Body of pancreas (tissue), 4 donors: ENCODE measurements at regions not wholly inside any gene's neighbourhood (a gene's known extent, or its start where the extent isn't known, plus 50 kb on each side); places are given as distances from the start of the nearest gene placed in this dataset.

Experiments used
- ATAC-seq: fragments of 150-250 bp; one replicate; pipeline ENCODE4 v1.9.1; 2016
- DNase-seq, 4 donors: peaks; one replicate each; pipeline ENCODE4 v3.0.0-alpha.2; 2019
- H3K27ac ChIP-seq, 4 donors: fragments of 200-600 bp; sonication (generic); 1 replicate in 3 of 4; 2 replicates in 1 of 4; pipeline versions ENCODE4 v1.5.1 to v1.6.1; 2016 to 2019; ENCODE audit warnings: mild to moderate bottlenecking in 1 of 4, mixed read lengths in 1 of 4, moderate library complexity in 1 of 4
- H3K27me3 ChIP-seq, 2 donors: fragments of 200-600 bp; sonication (generic); one replicate each; pipeline ENCODE4 v1.6.0; 2016; ENCODE audit warnings: mild to moderate bottlenecking in 1 of 2
- H3K36me3 ChIP-seq, 2 donors: fragments of 200-600 bp; sonication (generic); replicated peaks in 1 of 2; 2 replicates each; pipeline ENCODE4 v1.5.1; 2016; ENCODE audit warnings: low read depth in 2 of 2; ENCODE audit not compliant: insufficient read depth in 1 of 2
- H3K4me1 ChIP-seq: fragments of 200-600 bp; sonication (generic); one replicate; pipeline ENCODE4 v1.6.0; 2016
- H3K4me3 ChIP-seq, 2 donors: fragments of 200-600 bp; sonication (generic); 1 replicate in 1 of 2; 2 replicates in 1 of 2; pipeline ENCODE4 v1.5.1; 2016 to 2019
- H3K9me3 ChIP-seq, 3 donors: fragments of 200-600 bp; sonication (generic); 1 replicate in 2 of 3; 2 replicates in 1 of 3; pipeline ENCODE4 v1.5.1; 2016
- CTCF ChIP-seq, 7 experiments: fragments of 450-650 bp in 4 of 7; fragments of 200-600 bp in 3 of 7; sonication (generic) in 3 of 7; IDR thresholded peaks; one replicate each; pipeline ENCODE4 v1.5.1; 2016 to 2019; ENCODE audit warnings: antibody characterized with exemption in 7 of 7
- POLR2A ChIP-seq, 3 donors: fragments of 450-650 bp; IDR thresholded peaks; one replicate each; pipeline ENCODE4 v1.6.1; 2016; ENCODE audit warnings: antibody characterized with exemption in 3 of 3, mild to moderate bottlenecking in 2 of 3
- WGBS, 2 donors: methylation state at CpG; one replicate each; pipeline ENCODE4 v1.1.5; 2017; 5-methylcytosine and 5-hydroxymethylcytosine counted together
- intact Hi-C: fragments of 100-400 bp; cut with DNase I; formaldehyde crosslinking; loops from one replicate; pipeline ENCODE4 v1.15.1; 2023

DNA sequence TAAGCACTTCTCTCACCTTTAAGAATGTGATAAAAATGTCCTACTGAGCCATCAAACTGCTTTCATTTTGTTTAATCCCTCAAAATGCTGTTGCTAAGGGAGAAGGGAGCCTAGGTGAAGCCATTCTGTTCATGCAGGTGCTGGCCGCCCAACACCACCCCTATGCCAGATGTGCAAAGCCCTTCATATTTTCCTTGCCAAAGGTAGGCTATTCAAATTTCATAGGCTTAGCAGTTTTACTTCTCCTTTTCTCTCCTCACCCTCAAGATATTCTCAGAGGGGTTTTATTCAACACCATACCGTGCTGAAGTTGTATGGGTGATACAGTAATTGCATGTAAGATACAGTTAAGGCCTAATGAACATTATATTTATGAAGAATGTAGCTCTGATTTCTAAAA lies 461.7 kb downstream of the GXYLT1 start:
- no peak for TF ChIP-seq POLR2A (IDR thresholded peaks at IDR 0.05)
- no peak for TF ChIP-seq CTCF (IDR thresholded peaks at IDR 0.05)
- Histone ChIP-seq H3K4me1 (no peaks in the 10 kb centered on the region), H3K4me3 (no peak overlapping the region), H3K27ac (no peak overlapping the region), H3K36me3 (no peaks in the 10 kb centered on the region), H3K9me3 (no peaks in the 10 kb centered on the region), H3K27me3 (no peaks in the 10 kb centered on the region)
- 86 to 89% methylated on average over 2 of the region's 2 CpGs for WGBS, 2 donors
- ATAC-seq (no peak), DNase-seq (no peak)
- intact Hi-C loops: no loop called here

DNA sequence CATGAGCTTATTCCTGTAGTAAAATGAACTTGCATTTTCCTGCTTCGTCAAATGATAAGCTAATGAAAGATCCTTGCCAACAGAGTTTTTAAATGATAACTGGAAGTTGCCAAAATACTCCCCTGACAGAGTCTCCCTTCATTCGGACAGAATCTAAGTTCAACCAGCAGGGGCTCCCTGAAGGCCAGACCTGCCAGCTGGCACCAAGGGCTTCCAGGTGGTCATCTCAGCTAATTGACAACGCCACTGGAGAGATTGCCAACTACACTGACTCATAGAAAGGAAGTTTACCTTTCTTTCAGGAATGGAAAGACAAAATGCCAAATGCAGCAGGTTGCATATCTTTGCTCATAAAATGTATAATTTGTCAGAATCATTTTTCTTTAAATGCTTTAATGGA lies 462.8 kb downstream of the GXYLT1 start:
- 22 to 36% methylated on average over 3 of the region's 3 CpGs for WGBS, 2 donors
- no peak overlapping the region for H3K4me3 ChIP-seq
- H3K27me3 ChIP-seq: no peaks in the 10 kb centered on the region
- no peaks in the 10 kb centered on the region for H3K36me3 ChIP-seq
- no peaks in the 10 kb centered on the region for H3K4me1 ChIP-seq
- H3K27ac ChIP-seq: no peak overlapping the region
- no peak for ATAC-seq
- no peaks in the 10 kb centered on the region for H3K9me3 ChIP-seq
- no peak for DNase-seq
- intact Hi-C loops: no loop called here
- TF ChIP-seq POLR2A (IDR thresholded peaks at IDR 0.05): no peak
- no peak for TF ChIP-seq CTCF (IDR thresholded peaks at IDR 0.05)

DNA sequence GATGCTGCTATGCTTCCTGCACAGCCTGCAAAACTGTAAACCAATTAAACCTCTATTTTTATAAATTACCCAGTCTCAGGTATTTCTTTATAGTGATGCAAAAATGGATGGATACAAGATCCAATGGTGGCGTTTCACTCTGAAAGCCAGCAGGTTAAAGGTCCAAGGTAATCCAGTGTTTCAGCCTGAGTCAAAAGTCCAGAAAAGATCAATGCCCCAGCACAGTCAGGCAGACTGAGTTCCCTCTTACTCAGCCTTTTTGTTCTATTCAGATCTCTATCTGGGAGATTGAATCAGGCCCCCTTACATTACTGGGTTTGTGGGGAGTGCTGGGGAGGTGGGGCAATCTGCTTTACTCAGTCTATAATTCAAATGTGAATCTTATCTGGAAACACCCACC lies 464.5 kb downstream of the GXYLT1 start:
- ATAC-seq (no peak), DNase-seq (no peak)
- TF ChIP-seq CTCF (IDR thresholded peaks at IDR 0.05): no peak
- no peak for TF ChIP-seq POLR2A (IDR thresholded peaks at IDR 0.05)
- no peak overlapping the region for H3K27ac ChIP-seq
- intact Hi-C loops: no loop called here
- no peaks in the 10 kb centered on the region for H3K36me3 ChIP-seq
- no peaks in the 10 kb centered on the region for H3K27me3 ChIP-seq
- no peaks in the 10 kb centered on the region for H3K4me1 ChIP-seq
- 52 to 61% methylated on average over 1 of the region's 1 CpG for WGBS, 2 donors
- H3K9me3 ChIP-seq: no peaks in the 10 kb centered on the region
- no peak overlapping the region for H3K4me3 ChIP-seq

GRCh38 chr12:41663598-41664265 lies 475.6 kb downstream of the PDZRN4 start:
- ATAC-seq (no peak), DNase-seq (no peak)
- Histone ChIP-seq H3K36me3 (no peaks in the 10 kb centered on the region), H3K27ac (no peak overlapping the region), H3K4me3 (no peak overlapping the region), H3K27me3 (no peaks in the 10 kb centered on the region), H3K9me3 (no peaks in the 10 kb centered on the region), H3K4me1 (no peaks in the 10 kb centered on the region)
- intact Hi-C loops: no loop called here
- TF ChIP-seq CTCF (IDR thresholded peaks at IDR 0.05) (peak in 5 of 7 experiments; percentile 15 to 35 (median 28)), POLR2A (IDR thresholded peaks at IDR 0.05) (no peak)
- WGBS, 2 donors: 10 to 12% methylated on average over 4 of the region's 4 CpGs

GRCh38 chr12:41661141-41661765 lies 473.1 kb downstream of the PDZRN4 start:
- Histone ChIP-seq H3K27ac (no peak overlapping the region), H3K4me3 (no peak overlapping the region), H3K9me3 (no peaks in the 10 kb centered on the region), H3K27me3 (no peaks in the 10 kb centered on the region), H3K4me1 (no peaks in the 10 kb centered on the region), H3K36me3 (no peaks in the 10 kb centered on the region)
- intact Hi-C loops: no loop called here
- TF ChIP-seq POLR2A (IDR thresholded peaks at IDR 0.05) (no peak), CTCF (IDR thresholded peaks at IDR 0.05) (no peak)
- DNase-seq: no peak
- WGBS, 2 donors: 72 to 73% methylated on average over 4 of the region's 4 CpGs
- no peak for ATAC-seq
